GM12891 (cell line): ENCODE measurements at regions not wholly inside any gene's neighbourhood (a gene's known extent, or its start where the extent isn't known, plus 50 kb on each side); places are given as distances from the start of the nearest gene placed in this dataset.
A peak's percentile ranks its signal among the peaks of the same experiment; 100 is the strongest.

Experiments
- POLR2A ChIP-seq: IDR thresholded peaks from 2 replicates; pipeline ENCODE4 v1.6.1; 2011; ENCODE audit warnings: low read depth, low read length, control low read depth
- POLR2AphosphoS5 ChIP-seq: IDR thresholded peaks from 2 replicates; pipeline ENCODE4 v1.6.1; 2011; ENCODE audit warnings: low read depth, low read length, control low read depth
- POU2F2 ChIP-seq: IDR thresholded peaks from 2 replicates; pipeline ENCODE4 v1.6.1; 2011; ENCODE audit warnings: low read depth, mild to moderate bottlenecking, control low read depth, low read length, moderate library complexity
- SPI1 ChIP-seq: IDR thresholded peaks from 2 replicates; pipeline ENCODE4 v1.6.1; 2011; ENCODE audit warnings: low read depth, low read length, control low read depth

- TF ChIP-seq POLR2A (no peak), POLR2AphosphoS5 (no peak), POU2F2 (no peak), SPI1 (peak; percentile 82)
Observed at GRCh38 chr2:145119225-145119624, 599.3 kb upstream of the ZEB2 start.
